ENCODE measurements at regions not wholly inside any gene's neighbourhood (a gene's known extent, or its start where the extent isn't known, plus 50 kb on each side); places are given as distances from the start of the nearest gene placed in this dataset.

DNA sequence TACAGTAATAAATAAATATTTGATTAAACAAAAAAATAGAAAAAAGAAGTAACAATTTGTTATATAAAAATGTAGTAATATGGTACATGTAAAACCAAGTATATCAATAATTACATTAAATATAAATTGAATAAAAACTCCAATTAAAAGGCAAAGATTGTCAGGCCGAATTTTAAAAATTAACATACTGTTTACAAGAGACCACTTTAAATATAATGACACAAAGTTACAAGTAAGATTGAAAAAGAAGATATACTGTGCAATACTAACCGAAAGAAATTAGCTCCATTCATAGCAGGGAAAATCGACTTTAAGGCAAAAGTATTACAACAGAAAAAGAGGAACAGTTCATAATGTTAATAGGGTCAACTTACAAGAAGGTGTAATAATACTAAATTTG, 571.5 kb upstream of the ARID1B start:
- no peak for TF ChIP-seq EZH2 (IDR thresholded peaks at IDR 0.05)
- TF ChIP-seq, protein P1, sequence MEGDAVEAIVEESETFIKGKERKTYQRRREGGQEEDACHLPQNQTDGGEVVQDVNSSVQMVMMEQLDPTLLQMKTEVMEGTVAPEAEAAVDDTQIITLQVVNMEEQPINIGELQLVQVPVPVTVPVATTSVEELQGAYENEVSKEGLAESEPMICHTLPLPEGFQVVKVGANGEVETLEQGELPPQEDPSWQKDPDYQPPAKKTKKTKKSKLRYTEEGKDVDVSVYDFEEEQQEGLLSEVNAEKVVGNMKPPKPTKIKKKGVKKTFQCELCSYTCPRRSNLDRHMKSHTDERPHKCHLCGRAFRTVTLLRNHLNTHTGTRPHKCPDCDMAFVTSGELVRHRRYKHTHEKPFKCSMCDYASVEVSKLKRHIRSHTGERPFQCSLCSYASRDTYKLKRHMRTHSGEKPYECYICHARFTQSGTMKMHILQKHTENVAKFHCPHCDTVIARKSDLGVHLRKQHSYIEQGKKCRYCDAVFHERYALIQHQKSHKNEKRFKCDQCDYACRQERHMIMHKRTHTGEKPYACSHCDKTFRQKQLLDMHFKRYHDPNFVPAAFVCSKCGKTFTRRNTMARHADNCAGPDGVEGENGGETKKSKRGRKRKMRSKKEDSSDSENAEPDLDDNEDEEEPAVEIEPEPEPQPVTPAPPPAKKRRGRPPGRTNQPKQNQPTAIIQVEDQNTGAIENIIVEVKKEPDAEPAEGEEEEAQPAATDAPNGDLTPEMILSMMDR (IDR thresholded peaks at IDR 0.05) = no peak

Measured in neural progenitor cell (in vitro differentiated cells).